ENCODE measurements at regions not wholly inside any gene's neighbourhood (a gene's known extent, or its start where the extent isn't known, plus 50 kb on each side); places are given as distances from the start of the nearest gene placed in this dataset.

GRCh38 chr2:90076311-90076710, 1384.8 kb downstream of the RPIA start:
- 0% methylated on average over 2 of the region's 3 CpGs for WGBS (ENCODE audit: insufficient coverage)
- Histone ChIP-seq H3K27me3 (ENCODE audit: control insufficient read depth in 2 of 2, insufficient read depth in 2 of 2, low read length in 2 of 2) (no peaks in the 10 kb centered on the region), H3K4me2 (replicated peaks; ENCODE audit: extremely low read depth, low read length, poor library complexity, severe bottlenecking) (no peak overlapping the region), H3K4me3 (replicated peaks in 1 of 3; ENCODE audit: low read depth in 2 of 3, low read length in 3 of 3) (no peak overlapping the region), H3K36me3 (replicated peaks in 1 of 2; ENCODE audit: control insufficient read depth in 1 of 2, insufficient read depth in 2 of 2, low read length in 2 of 2) (no peaks in the 10 kb centered on the region), H3K9ac (ENCODE audit: insufficient read depth, low read length, poor library complexity, severe bottlenecking) (no peak overlapping the region), H2AFZ (ENCODE audit: insufficient read depth, low read depth, low read length, poor library complexity, severe bottlenecking) (no peak overlapping the region), H3K4me1 (ENCODE audit: control insufficient read depth in 1 of 2, insufficient read depth in 2 of 2, low read length in 2 of 2) (no peaks in the 10 kb centered on the region), H4K20me1 (ENCODE audit: insufficient read depth, low read length) (no peaks in the 10 kb centered on the region), H3K79me2 (ENCODE audit: insufficient read depth, low read length) (no peaks in the 10 kb centered on the region), H3K9me3 (replicated peaks in 1 of 2; ENCODE audit: control insufficient read depth in 1 of 2, insufficient read depth in 1 of 2, low read length in 2 of 2) (no peaks in the 10 kb centered on the region), H3K27ac (ENCODE audit: low read depth in 1 of 2, low read length in 2 of 2) (no peak overlapping the region)
- H3K27me3 Mint-ChIP-seq (ENCODE audit: low read depth in 3 of 3) = peaks cover 0 to 3% (median 0%) of the 10 kb centered on the region in 3 donors
- TF ChIP-seq CTCF (IDR thresholded peaks at IDR 0.05) = no peak
- intact Hi-C loops (cut with micrococcal nuclease) = no loop called here
- H3K36me3 Mint-ChIP-seq = no peaks in the 10 kb centered on the region
- no peak overlapping the region for H3K4me3 Mint-ChIP-seq
- H3K27ac Mint-ChIP-seq = no peak overlapping the region
- no peaks in the 10 kb centered on the region for H3K9me3 Mint-ChIP-seq
- DNase-seq = no peak
- no peaks in the 10 kb centered on the region for H3K4me1 Mint-ChIP-seq

- no peak overlapping the region for H3K9ac ChIP-seq (ENCODE audit: insufficient read depth, low read length, poor library complexity, severe bottlenecking)
- Mint-ChIP-seq H3K9me3 (peaks cover 0 to 3% (median 0%) of the 10 kb centered on the region in 7 donors), H3K27ac (no peak overlapping the region), H3K27me3 (ENCODE audit: low read depth in 3 of 3) (peaks cover 0 to 6% (median 2%) of the 10 kb centered on the region in 3 donors), H3K4me3 (no peak overlapping the region), H3K4me1 (no peaks in the 10 kb centered on the region), H3K36me3 (no peaks in the 10 kb centered on the region)
- no peak overlapping the region for H2AFZ ChIP-seq (ENCODE audit: insufficient read depth, low read depth, low read length, poor library complexity, severe bottlenecking)
- no peaks in the 10 kb centered on the region for H3K9me3 ChIP-seq (replicated peaks in 1 of 2; ENCODE audit: control insufficient read depth in 1 of 2, insufficient read depth in 1 of 2, low read length in 2 of 2)
- TF ChIP-seq CTCF (IDR thresholded peaks at IDR 0.05) = no peak
- no peaks in the 10 kb centered on the region for H3K79me2 ChIP-seq (ENCODE audit: insufficient read depth, low read length)
- H3K4me3 ChIP-seq (replicated peaks in 1 of 3; ENCODE audit: low read depth in 2 of 3, low read length in 3 of 3) = no peak overlapping the region
- DNase-seq = no peak
- WGBS (ENCODE audit: insufficient coverage) = no CpG with 5 or more reads among the region's 2 CpGs
- H4K20me1 ChIP-seq (ENCODE audit: insufficient read depth, low read length) = no peaks in the 10 kb centered on the region
- intact Hi-C loops (cut with micrococcal nuclease) = no loop called here
- no peaks in the 10 kb centered on the region for H3K4me1 ChIP-seq (ENCODE audit: control insufficient read depth in 1 of 2, insufficient read depth in 2 of 2, low read length in 2 of 2)
- no peak overlapping the region for H3K27ac ChIP-seq (ENCODE audit: low read depth in 1 of 2, low read length in 2 of 2)
- no peaks in the 10 kb centered on the region for H3K27me3 ChIP-seq (ENCODE audit: control insufficient read depth in 2 of 2, insufficient read depth in 2 of 2, low read length in 2 of 2)
- H3K4me2 ChIP-seq (replicated peaks; ENCODE audit: extremely low read depth, low read length, poor library complexity, severe bottlenecking) = no peak overlapping the region
- H3K36me3 ChIP-seq (replicated peaks in 1 of 2; ENCODE audit: control insufficient read depth in 1 of 2, insufficient read depth in 2 of 2, low read length in 2 of 2) = no peaks in the 10 kb centered on the region
These were observed 1386.5 kb downstream of the RPIA start for GRCh38 chr2:90077948-90078347.

All from CD14-positive monocyte (primary cell).